Nephron progenitor cell (in vitro differentiated cells): ENCODE measurements at regions not wholly inside any gene's neighbourhood (a gene's known extent, or its start where the extent isn't known, plus 50 kb on each side); places are given as distances from the start of the nearest gene placed in this dataset.
"Not testable (repeated sequence)": the region's sequence is repeated elsewhere in the genome, so short reads cannot be mapped to it uniquely, and the experiment has no call there.

Experiments used
- DNase-seq: peaks from one replicate; pipeline ENCODE4 v3.0.0; 2021
- H3K27ac Mint-ChIP-seq: 2 replicates; pipeline ENCODE4 v1.8.0; 2021; ENCODE audit warnings: mild to moderate bottlenecking, moderate library complexity, mixed read lengths
- H3K27me3 Mint-ChIP-seq: 2 replicates; pipeline ENCODE4 v1.8.0; 2021; ENCODE audit warnings: mild to moderate bottlenecking, low read depth, mixed read lengths; ENCODE audit not compliant: poor library complexity
- H3K36me3 Mint-ChIP-seq: 2 replicates; pipeline ENCODE4 v1.8.0; 2021; ENCODE audit warnings: low read depth, mixed read lengths
- H3K4me1 Mint-ChIP-seq: 2 replicates; pipeline ENCODE4 v1.8.0; 2021; ENCODE audit warnings: mixed read lengths
- H3K4me3 Mint-ChIP-seq: 2 replicates; pipeline ENCODE4 v1.8.0; 2021; ENCODE audit warnings: mild to moderate bottlenecking, moderate library complexity, mixed read lengths
- H3K9me3 Mint-ChIP-seq: 2 replicates; pipeline ENCODE4 v1.8.0; 2021; ENCODE audit warnings: mild to moderate bottlenecking, moderate library complexity, mixed read lengths

GRCh38 chr15:20232457-20232856, 309.1 kb downstream of the GOLGA6L6 start:
- DNase-seq, H3K27ac Mint-ChIP-seq, H3K27me3 Mint-ChIP-seq, H3K36me3 Mint-ChIP-seq, H3K4me3 Mint-ChIP-seq, H3K4me1 Mint-ChIP-seq: not testable (repeated sequence)
- H3K9me3 Mint-ChIP-seq: peaks cover 26% of the 10 kb centered on the region

DNA sequence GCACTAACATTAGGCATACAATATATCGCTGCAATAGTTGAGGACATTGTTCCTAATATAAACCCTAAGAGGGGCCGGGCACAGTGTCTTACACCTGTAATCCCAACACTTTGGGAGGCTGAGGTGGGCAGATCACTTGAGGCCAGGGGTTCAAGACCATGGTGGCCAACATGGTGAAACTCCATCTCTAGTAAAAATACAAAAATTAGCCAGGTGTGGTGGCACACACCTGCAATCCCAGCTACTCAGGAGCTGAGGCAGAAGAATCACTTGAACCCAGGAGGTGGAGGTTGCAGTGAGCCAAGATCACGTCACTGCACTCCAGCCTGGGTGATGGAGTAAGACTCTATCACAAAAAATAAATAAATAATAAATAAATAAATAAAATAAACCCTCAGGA, 310.9 kb downstream of the GOLGA6L6 start:
- peaks cover 26% of the 10 kb centered on the region for H3K9me3 Mint-ChIP-seq
- not testable (repeated sequence) for DNase-seq, H3K4me1 Mint-ChIP-seq, H3K27ac Mint-ChIP-seq, H3K27me3 Mint-ChIP-seq, H3K36me3 Mint-ChIP-seq, H3K4me3 Mint-ChIP-seq

- H3K27ac Mint-ChIP-seq, H3K4me1 Mint-ChIP-seq, H3K27me3 Mint-ChIP-seq, H3K36me3 Mint-ChIP-seq, H3K4me3 Mint-ChIP-seq, DNase-seq: not testable (repeated sequence)
- peaks cover 26% of the 10 kb centered on the region for H3K9me3 Mint-ChIP-seq
Observed at GRCh38 chr15:20228791-20229190, 312.8 kb downstream of the GOLGA6L6 start.

GRCh38 chr15:20227119-20227853, 314.3 kb downstream of the GOLGA6L6 start:
- not testable (repeated sequence) for H3K4me3 Mint-ChIP-seq, H3K36me3 Mint-ChIP-seq, H3K27me3 Mint-ChIP-seq, H3K4me1 Mint-ChIP-seq, H3K27ac Mint-ChIP-seq, DNase-seq
- H3K9me3 Mint-ChIP-seq: peaks cover 32% of the 10 kb centered on the region

DNA sequence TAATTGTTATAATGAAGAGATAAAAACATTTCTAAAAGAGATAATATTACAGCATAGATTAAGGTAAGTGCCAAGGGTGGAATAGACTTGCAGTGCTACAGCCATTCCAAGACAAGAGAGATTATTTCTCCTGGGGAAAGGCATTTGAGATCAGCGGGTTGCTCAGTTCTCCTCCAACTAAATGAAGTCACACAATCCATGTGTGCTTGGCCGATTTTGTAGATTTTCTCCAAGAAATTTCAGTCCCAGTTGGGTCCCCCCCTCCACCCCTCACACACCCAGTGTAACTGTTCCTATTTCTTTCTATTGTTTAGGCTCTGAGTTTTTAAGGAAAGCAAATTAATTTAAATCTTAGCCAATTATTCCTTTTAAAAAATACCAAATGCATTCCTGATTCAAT, 315.1 kb downstream of the GOLGA6L6 start:
- not testable (repeated sequence) for H3K36me3 Mint-ChIP-seq, H3K4me1 Mint-ChIP-seq, H3K27ac Mint-ChIP-seq, H3K4me3 Mint-ChIP-seq, H3K27me3 Mint-ChIP-seq, DNase-seq
- H3K9me3 Mint-ChIP-seq: peaks cover 39% of the 10 kb centered on the region

- H3K4me3 Mint-ChIP-seq, H3K27ac Mint-ChIP-seq, H3K27me3 Mint-ChIP-seq, H3K4me1 Mint-ChIP-seq, DNase-seq, H3K36me3 Mint-ChIP-seq: not testable (repeated sequence)
- peaks cover 51% of the 10 kb centered on the region for H3K9me3 Mint-ChIP-seq
Observed at GRCh38 chr15:20221063-20221462, 320.5 kb downstream of the GOLGA6L6 start.

GRCh38 chr15:20219171-20219570, 322.4 kb downstream of the GOLGA6L6 start:
- H3K27ac Mint-ChIP-seq, H3K4me3 Mint-ChIP-seq, H3K27me3 Mint-ChIP-seq, DNase-seq, H3K4me1 Mint-ChIP-seq, H3K36me3 Mint-ChIP-seq: not testable (repeated sequence)
- peaks cover 51% of the 10 kb centered on the region for H3K9me3 Mint-ChIP-seq

GRCh38 chr15:20215700-20216099, 325.9 kb downstream of the GOLGA6L6 start:
- H3K9me3 Mint-ChIP-seq: peaks cover 29% of the 10 kb centered on the region
- H3K27me3 Mint-ChIP-seq, H3K36me3 Mint-ChIP-seq, DNase-seq, H3K27ac Mint-ChIP-seq, H3K4me3 Mint-ChIP-seq, H3K4me1 Mint-ChIP-seq: not testable (repeated sequence)

DNA sequence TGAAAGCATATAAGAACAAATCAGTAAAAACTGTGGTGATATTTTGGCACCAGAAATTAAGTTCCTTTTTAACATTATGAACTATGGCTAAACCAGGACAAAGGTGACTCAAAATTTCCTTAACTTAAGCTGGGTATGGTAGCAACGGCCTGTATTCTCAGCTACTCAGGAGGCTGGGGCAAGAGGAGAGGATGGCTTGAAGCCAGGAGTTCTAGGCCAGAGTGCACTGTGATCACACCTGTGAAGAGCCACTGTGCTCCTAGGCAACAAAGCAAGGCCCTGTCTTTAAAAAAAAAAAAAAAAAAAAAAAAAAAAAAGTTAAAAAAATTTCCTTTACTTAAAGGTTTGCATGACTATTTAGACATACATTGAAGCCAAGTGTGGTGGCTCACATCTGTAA, 327.5 kb downstream of the GOLGA6L6 start:
- not testable (repeated sequence) for H3K36me3 Mint-ChIP-seq, H3K27me3 Mint-ChIP-seq, H3K4me3 Mint-ChIP-seq, H3K27ac Mint-ChIP-seq, H3K4me1 Mint-ChIP-seq, DNase-seq
- peaks cover 14% of the 10 kb centered on the region for H3K9me3 Mint-ChIP-seq

- H3K9me3 Mint-ChIP-seq: not testable (repeated sequence)
Observed at GRCh38 chr15:20211508-20211907, 330.1 kb downstream of the GOLGA6L6 start.

GRCh38 chr15:20209973-20210372, 331.6 kb downstream of the GOLGA6L6 start:
- not testable (repeated sequence) for H3K4me1 Mint-ChIP-seq, H3K36me3 Mint-ChIP-seq, H3K27ac Mint-ChIP-seq, H3K27me3 Mint-ChIP-seq, H3K4me3 Mint-ChIP-seq, DNase-seq, H3K9me3 Mint-ChIP-seq

More at GRCh38 chr15:20211508-20211907, 330.1 kb downstream of the GOLGA6L6 start:
- H3K27ac Mint-ChIP-seq, H3K4me1 Mint-ChIP-seq, H3K4me3 Mint-ChIP-seq, DNase-seq, H3K36me3 Mint-ChIP-seq, H3K27me3 Mint-ChIP-seq: not testable (repeated sequence)

GRCh38 chr15:20207607-20208006, 334.0 kb downstream of the GOLGA6L6 start:
- not testable (repeated sequence) for H3K9me3 Mint-ChIP-seq, H3K4me3 Mint-ChIP-seq, H3K27ac Mint-ChIP-seq, DNase-seq, H3K4me1 Mint-ChIP-seq, H3K36me3 Mint-ChIP-seq, H3K27me3 Mint-ChIP-seq

GRCh38 chr15:20207198-20207597, 334.4 kb downstream of the GOLGA6L6 start:
- not testable (repeated sequence) for H3K36me3 Mint-ChIP-seq, H3K4me3 Mint-ChIP-seq, H3K27ac Mint-ChIP-seq, DNase-seq, H3K4me1 Mint-ChIP-seq, H3K9me3 Mint-ChIP-seq, H3K27me3 Mint-ChIP-seq

- not testable (repeated sequence) for H3K27ac Mint-ChIP-seq, H3K4me3 Mint-ChIP-seq, H3K9me3 Mint-ChIP-seq, H3K27me3 Mint-ChIP-seq, H3K36me3 Mint-ChIP-seq, H3K4me1 Mint-ChIP-seq, DNase-seq
Observed at GRCh38 chr15:20204177-20204866, 337.3 kb downstream of the GOLGA6L6 start.

DNA sequence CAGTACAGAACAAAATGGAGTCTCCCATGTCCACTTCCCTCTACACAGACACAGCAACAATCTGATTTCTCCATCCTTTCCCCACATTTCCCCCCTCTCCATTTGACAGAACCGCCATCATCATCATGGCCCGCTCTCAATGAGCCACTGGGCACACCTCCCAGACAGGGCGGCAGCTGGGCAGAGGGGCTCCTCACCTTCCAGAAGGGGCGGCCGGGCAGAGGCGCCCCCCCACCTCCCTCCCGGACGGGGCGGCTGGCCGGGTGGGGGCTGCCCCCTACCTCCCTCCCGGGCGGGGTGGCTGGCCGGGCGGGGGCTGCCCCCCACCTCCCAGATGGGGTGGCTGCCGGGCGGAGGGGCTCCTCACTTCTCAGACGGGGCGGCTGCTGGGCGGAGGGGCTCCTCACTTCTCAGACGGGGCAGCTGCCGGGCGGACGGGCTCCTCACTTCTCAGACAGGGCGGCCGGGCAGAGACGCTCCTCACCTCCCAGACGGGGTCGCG, 337.9 kb downstream of the GOLGA6L6 start:
- not testable (repeated sequence) for H3K4me3 Mint-ChIP-seq, H3K27me3 Mint-ChIP-seq, DNase-seq, H3K4me1 Mint-ChIP-seq, H3K9me3 Mint-ChIP-seq, H3K27ac Mint-ChIP-seq, H3K36me3 Mint-ChIP-seq
